IMR-90 (cell line): ENCODE measurements at regions not wholly inside any gene's neighbourhood (a gene's known extent, or its start where the extent isn't known, plus 50 kb on each side); places are given as distances from the start of the nearest gene placed in this dataset.

ENCODE experiments used
- ATAC-seq: fragments of 200-7000 bp; cut with Tn5 transposase; 2 replicates; pipeline ENCODE4 v1.9.1; 2020; ENCODE audit warnings: low read depth, mild to moderate bottlenecking, moderate library complexity
- BruUV-seq: library from RNA; stranded (reverse); fragments of 400-500 nt; replicated peaks from 2 replicates; lab custom pipeline; 2021; lab: Mats Ljungman, UMichigan
- CTCF ChIA-PET: fragments of 300-600 bp; formaldehyde crosslinking; extraction: SDS; loops from one replicate; lab custom pipeline; 2021; ENCODE audit warnings: antibody characterized with exemption; lab: Yijun Ruan, JAX
- POLR2A ChIA-PET: fragments of 300-600 bp; sonication (Branson Sonifier 250); formaldehyde crosslinking; loops from one replicate; lab custom pipeline; 2022; ENCODE audit warnings: antibody characterized with exemption; ENCODE audit not compliant: unreplicated experiment; lab: Charles Lee
- DNase-seq: peaks from one replicate; pipeline ENCODE4 v3.0.0; 2013
- H2AFZ ChIP-seq: replicated peaks from 2 replicates; pipeline ENCODE3; 2013; ENCODE audit warnings: low read length, mild to moderate bottlenecking; ENCODE audit not compliant: poor library complexity
- H2AK5ac ChIP-seq: 2 replicates; pipeline ENCODE4 v1.6.1; 2013; ENCODE audit warnings: low read depth, low read length, inconsistent platforms
- H2AK9ac ChIP-seq: replicated peaks from 2 replicates; pipeline ENCODE3; 2013; ENCODE audit warnings: mild to moderate bottlenecking, low read depth, low read length, moderate library complexity; ENCODE audit not compliant: poor library complexity
- H2BK120ac ChIP-seq: 2 replicates; pipeline ENCODE4 v1.6.1; 2013; ENCODE audit warnings: low read depth, low read length, inconsistent platforms
- H2BK15ac ChIP-seq: 3 replicates; pipeline ENCODE4 v1.6.1; 2013; ENCODE audit warnings: low read depth, low read length, inconsistent platforms
- H2BK20ac ChIP-seq: 2 replicates; pipeline ENCODE4 v1.6.1; 2013; ENCODE audit warnings: low read depth, mild to moderate bottlenecking, inconsistent platforms, low read length, moderate library complexity
- H2BK5ac ChIP-seq: 2 replicates; pipeline ENCODE4 v1.6.1; 2013; ENCODE audit warnings: mild to moderate bottlenecking, low read depth, low read length, inconsistent platforms; ENCODE audit not compliant: poor library complexity, severe bottlenecking
- H3K14ac ChIP-seq: replicated peaks from 2 replicates; pipeline ENCODE4 v1.6.1; 2013; ENCODE audit warnings: low read depth, low read length, inconsistent platforms
- H3K18ac ChIP-seq: 2 replicates; pipeline ENCODE4 v1.6.1; 2013; ENCODE audit warnings: low read depth, low read length, control low read depth
- H3K23ac ChIP-seq: 2 replicates; pipeline ENCODE4 v1.6.1; 2013; ENCODE audit warnings: low read depth, low read length, inconsistent platforms
- H3K27ac ChIP-seq: 2 replicates; pipeline ENCODE4 v1.5.1; 2013; ENCODE audit warnings: mild to moderate bottlenecking, control low read depth, low read length; ENCODE audit not compliant: insufficient read depth
- H3K27me3 ChIP-seq: 2 replicates; pipeline ENCODE4 v1.6.1; 2013; ENCODE audit warnings: low read length; ENCODE audit not compliant: control insufficient read depth, insufficient read depth
- H3K36me3 ChIP-seq: 2 replicates; pipeline ENCODE4 v1.6.1; 2013; ENCODE audit warnings: low read length, mixed read lengths; ENCODE audit not compliant: control insufficient read depth, insufficient read depth
- H3K4ac ChIP-seq: 2 replicates; pipeline ENCODE4 v1.6.1; 2013; ENCODE audit warnings: low read depth, low read length, inconsistent platforms
- H3K4me1 ChIP-seq: 2 replicates; pipeline ENCODE4 v1.6.1; 2013; ENCODE audit warnings: low read length, mixed read lengths; ENCODE audit not compliant: control insufficient read depth, insufficient read depth
- H3K4me2 ChIP-seq: 2 replicates; pipeline ENCODE4 v1.6.1; 2013; ENCODE audit warnings: low read depth, mild to moderate bottlenecking, control low read depth, low read length, moderate library complexity
- H3K4me3 ChIP-seq: 2 replicates; pipeline ENCODE4 v1.5.1; 2013; ENCODE audit warnings: low read depth, mild to moderate bottlenecking, control low read depth, low read length, moderate library complexity; ENCODE audit not compliant: insufficient read depth
- H3K56ac ChIP-seq: 2 replicates; pipeline ENCODE4 v1.6.1; 2013; ENCODE audit warnings: low read length, inconsistent platforms; ENCODE audit not compliant: insufficient read depth; ENCODE audit errors: extremely low read depth
- H3K79me1 ChIP-seq, 2 experiments: 2 replicates each; pipeline ENCODE4 v1.6.1; 2013; ENCODE audit warnings: low read length in 2 of 2, inconsistent platforms in 1 of 2, low read depth in 1 of 2
- H3K9ac ChIP-seq: 2 replicates; pipeline ENCODE4 v1.6.1; 2013; ENCODE audit warnings: low read depth, low read length, control low read depth
- H3K9me1 ChIP-seq: 2 replicates; pipeline ENCODE4 v1.6.1; 2013; ENCODE audit warnings: low read length, inconsistent platforms; ENCODE audit not compliant: insufficient read depth
- H3K9me3 ChIP-seq: 2 replicates; pipeline ENCODE4 v1.6.1; 2013; ENCODE audit warnings: low read length; ENCODE audit not compliant: control insufficient read depth, insufficient read depth
- H4K20me1 ChIP-seq: 2 replicates; pipeline ENCODE4 v1.6.1; 2013; ENCODE audit warnings: low read length, inconsistent platforms; ENCODE audit not compliant: insufficient read depth
- H4K5ac ChIP-seq: 2 replicates; pipeline ENCODE4 v1.6.1; 2013; ENCODE audit warnings: mild to moderate bottlenecking, low read depth, low read length, control low read depth
- H4K8ac ChIP-seq, 2 experiments: 2 replicates each; pipeline ENCODE4 v1.6.1; 2013; ENCODE audit warnings: low read depth in 2 of 2, low read length in 2 of 2, control low read depth in 1 of 2, inconsistent platforms in 1 of 2
- H4K91ac ChIP-seq: 2 replicates; pipeline ENCODE4 v1.6.1; 2013; ENCODE audit warnings: low read depth, low read length, inconsistent platforms; ENCODE audit not compliant: insufficient read depth
- BHLHE40 ChIP-seq: fragments of 150-350 bp; IDR thresholded peaks from 2 replicates; pipeline ENCODE4 v1.6.1; 2016; ENCODE audit warnings: mild to moderate bottlenecking, low read depth, low read length
- CEBPB ChIP-seq: IDR thresholded peaks from 2 replicates; pipeline ENCODE4 v1.6.1; 2012; ENCODE audit warnings: low read depth, low read length, improper control_type of control experiment
- ELK1 ChIP-seq: fragments of 150-350 bp; IDR thresholded peaks from 2 replicates; pipeline ENCODE4 v1.6.1; 2016; ENCODE audit warnings: low read depth, mild to moderate bottlenecking, low read length, moderate library complexity, borderline replicate concordance
- MAFK ChIP-seq: IDR thresholded peaks from 2 replicates; pipeline ENCODE4 v1.6.1; 2012; ENCODE audit warnings: low read depth, low read length, improper control_type of control experiment
- MAZ ChIP-seq: IDR thresholded peaks from 2 replicates; pipeline ENCODE4 v1.6.1; 2012; ENCODE audit warnings: low read depth, mild to moderate bottlenecking, low read length, improper control_type of control experiment, moderate library complexity, borderline replicate concordance
- MXI1 ChIP-seq: IDR thresholded peaks from 2 replicates; pipeline ENCODE4 v1.6.1; 2012; ENCODE audit warnings: low read depth, mild to moderate bottlenecking, low read length, moderate library complexity, borderline replicate concordance
- NFE2L2 ChIP-seq: fragments of 150-350 bp; IDR thresholded peaks from 2 replicates; pipeline ENCODE4 v1.6.1; 2016; ENCODE audit warnings: low read depth, mild to moderate bottlenecking, low read length
- POLR2A ChIP-seq: IDR thresholded peaks from 2 replicates; pipeline ENCODE4 v1.6.1; 2012; ENCODE audit warnings: mild to moderate bottlenecking, low read depth, low read length
- RAD21 ChIP-seq: IDR thresholded peaks from 2 replicates; pipeline ENCODE4 v1.6.1; 2012; ENCODE audit warnings: low read length, improper control_type of control experiment
- RCOR1 ChIP-seq: IDR thresholded peaks from 2 replicates; pipeline ENCODE4 v1.6.1; 2012; ENCODE audit warnings: mild to moderate bottlenecking, low read length, improper control_type of control experiment; ENCODE audit not compliant: insufficient replicate concordance
- RFX5 ChIP-seq: IDR thresholded peaks from 2 replicates; pipeline ENCODE4 v1.8.0; 2012; ENCODE audit warnings: low read depth, mild to moderate bottlenecking, low read length, moderate library complexity
- SMC3 ChIP-seq: fragments of 150-350 bp; IDR thresholded peaks from 2 replicates; pipeline ENCODE4 v1.6.1; 2016; ENCODE audit warnings: low read depth, mild to moderate bottlenecking, antibody characterized with exemption, low read length, moderate library complexity
- WGBS, 2 experiments: methylation state at CpG; one replicate each; pipeline versions ENCODE4 v1.1.5 to v1.1.7; 2013; ENCODE audit warnings: missing lambda C conversion rate in 2 of 2; ENCODE audit not compliant: insufficient read length in 1 of 2; ENCODE audit errors: extremely low coverage in 2 of 2; 5-methylcytosine and 5-hydroxymethylcytosine counted together
- dilution Hi-C: fragments of 300-500 bp; cut with HindIII; formaldehyde crosslinking; loops from one replicate; pipeline ENCODE4 v1.14.3; 2018; ENCODE audit warnings: low sequenced_read_pairs; ENCODE audit not compliant: unreplicated experiment
- in situ Hi-C: fragments of 300-500 bp; cut with MboI; formaldehyde crosslinking; loops from 3 replicates; pipeline ENCODE4 v1.14.3; 2019; ENCODE audit warnings: low sequenced_read_pairs, inconsistent platforms, mixed read lengths
- intact Hi-C: fragments of 100-400 bp; cut with micrococcal nuclease; formaldehyde crosslinking; loops from 2 replicates; pipeline ENCODE4 v1.10.0; 2022
- TF ChIP-seq, protein P1 (sequence below): fragments of 150-350 bp; IDR thresholded peaks from 2 replicates; pipeline ENCODE4 v1.6.1; 2017; ENCODE audit warnings: mild to moderate bottlenecking, antibody characterized with exemption, low read length, low read depth
- TF ChIP-seq, protein P2 (sequence below): conservative IDR thresholded peaks from 2 replicates; pipeline ENCODE4 v1.5.1; 2012; ENCODE audit warnings: mild to moderate bottlenecking, low read depth, low read length, improper control_type of control experiment

- H2BK120ac ChIP-seq = no peak overlapping the region
- no peak overlapping the region for H4K8ac ChIP-seq
- no peak overlapping the region for H3K23ac ChIP-seq
- ChIA-PET CTCF (no interaction called here), POLR2A (no interaction called here)
- intact Hi-C loops (no loop called here), in situ Hi-C loops (no loop called here), dilution Hi-C loops (no loop called here)
- H2BK5ac ChIP-seq = no peak overlapping the region
- TF ChIP-seq NFE2L2 (no peak), RCOR1 (no peak), CEBPB (no peak), RFX5 (no peak), BHLHE40 (no peak), MXI1 (no peak), ELK1 (no peak), POLR2A (no peak), SMC3 (no peak), RAD21 (no peak), MAFK (no peak), MAZ (no peak)
- TF ChIP-seq, protein P1, sequence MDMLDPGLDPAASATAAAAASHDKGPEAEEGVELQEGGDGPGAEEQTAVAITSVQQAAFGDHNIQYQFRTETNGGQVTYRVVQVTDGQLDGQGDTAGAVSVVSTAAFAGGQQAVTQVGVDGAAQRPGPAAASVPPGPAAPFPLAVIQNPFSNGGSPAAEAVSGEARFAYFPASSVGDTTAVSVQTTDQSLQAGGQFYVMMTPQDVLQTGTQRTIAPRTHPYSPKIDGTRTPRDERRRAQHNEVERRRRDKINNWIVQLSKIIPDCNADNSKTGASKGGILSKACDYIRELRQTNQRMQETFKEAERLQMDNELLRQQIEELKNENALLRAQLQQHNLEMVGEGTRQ = no peak
- TF ChIP-seq, protein P2, sequence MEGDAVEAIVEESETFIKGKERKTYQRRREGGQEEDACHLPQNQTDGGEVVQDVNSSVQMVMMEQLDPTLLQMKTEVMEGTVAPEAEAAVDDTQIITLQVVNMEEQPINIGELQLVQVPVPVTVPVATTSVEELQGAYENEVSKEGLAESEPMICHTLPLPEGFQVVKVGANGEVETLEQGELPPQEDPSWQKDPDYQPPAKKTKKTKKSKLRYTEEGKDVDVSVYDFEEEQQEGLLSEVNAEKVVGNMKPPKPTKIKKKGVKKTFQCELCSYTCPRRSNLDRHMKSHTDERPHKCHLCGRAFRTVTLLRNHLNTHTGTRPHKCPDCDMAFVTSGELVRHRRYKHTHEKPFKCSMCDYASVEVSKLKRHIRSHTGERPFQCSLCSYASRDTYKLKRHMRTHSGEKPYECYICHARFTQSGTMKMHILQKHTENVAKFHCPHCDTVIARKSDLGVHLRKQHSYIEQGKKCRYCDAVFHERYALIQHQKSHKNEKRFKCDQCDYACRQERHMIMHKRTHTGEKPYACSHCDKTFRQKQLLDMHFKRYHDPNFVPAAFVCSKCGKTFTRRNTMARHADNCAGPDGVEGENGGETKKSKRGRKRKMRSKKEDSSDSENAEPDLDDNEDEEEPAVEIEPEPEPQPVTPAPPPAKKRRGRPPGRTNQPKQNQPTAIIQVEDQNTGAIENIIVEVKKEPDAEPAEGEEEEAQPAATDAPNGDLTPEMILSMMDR = no peak
- no CpG with 5 or more reads among the region's 2 CpGs for WGBS, 2 experiments
- H3K4me1 ChIP-seq = no peaks in the 10 kb centered on the region
- no peak overlapping the region for H4K91ac ChIP-seq
- H4K5ac ChIP-seq = no peak overlapping the region
- H3K56ac ChIP-seq = no peak overlapping the region
- no peak overlapping the region for H3K4me2 ChIP-seq
- no peak for DNase-seq
- no peaks in the 10 kb centered on the region for H3K9me1 ChIP-seq
- ATAC-seq = no peak
- H4K20me1 ChIP-seq = no peaks in the 10 kb centered on the region
- H3K14ac ChIP-seq = no peak overlapping the region
- H2AK9ac ChIP-seq = no peak overlapping the region
- H3K27me3 ChIP-seq = no peaks in the 10 kb centered on the region
- no peak overlapping the region for H3K9ac ChIP-seq
- no peak overlapping the region for H2BK15ac ChIP-seq
- H3K27ac ChIP-seq = no peak overlapping the region
- no peak overlapping the region for H3K4me3 ChIP-seq
- H2AFZ ChIP-seq = no peak overlapping the region
- no peak overlapping the region for H3K18ac ChIP-seq
- H3K36me3 ChIP-seq = no peaks in the 10 kb centered on the region
- peaks cover 9% of the 10 kb centered on the region for H3K9me3 ChIP-seq
- no TSS peak for BruUV-seq
- no peaks in the 10 kb centered on the region for H3K79me1 ChIP-seq
- no peak overlapping the region for H2AK5ac ChIP-seq
- no peak overlapping the region for H3K4ac ChIP-seq
- H2BK20ac ChIP-seq = no peak overlapping the region
Measured at GRCh38 chr5:129271308-129271707, 176.8 kb downstream of the ISOC1 start.
